ENCODE measurements at regions not wholly inside any gene's neighbourhood (a gene's known extent, or its start where the extent isn't known, plus 50 kb on each side); places are given as distances from the start of the nearest gene placed in this dataset.

GRCh38 chr3:137525471-137525870 is 238.6 kb upstream of the SOX14 start (continued):
- no peak for TF ChIP-seq ARID4A (CRISPR knock-in tag; IDR thresholded peaks at IDR 0.05; ENCODE audit: borderline replicate concordance)

GRCh38 chr3:137542049-137542448 is 222.1 kb upstream of the SOX14 start:
- FAIRE-seq (no peak), ATAC-seq (no peak), DNase-seq (ENCODE audit: low spot score) (no peak)
- H4K20me1 ChIP-seq (ENCODE audit: insufficient read depth, low read length), result no peaks in the 10 kb centered on the region
- no peaks in the 10 kb centered on the region for H3K36me3 ChIP-seq (replicated peaks in 1 of 2; ENCODE audit: control insufficient read depth in 1 of 2, insufficient read depth in 2 of 2, low read length in 2 of 2)
- no peaks in the 10 kb centered on the region for H3K9me3 ChIP-seq (ENCODE audit: low read length)
- no TSS peak for BruUV-seq (replicated peaks)
- WGBS (ENCODE audit: low lambda C conversion rate), result no CpG with 5 or more reads among the region's 3 CpGs
- ChIA-PET POLR2A (no interaction called here), CTCF (ENCODE audit: low intra/inter-chr PET ratio, low total read pairs) (no interaction called here)
- H3K4me1 ChIP-seq (ENCODE audit: insufficient read depth, low read length), result no peaks in the 10 kb centered on the region
- in situ Hi-C loops (cut with HindIII; ENCODE audit: extremely low pct_ligation_motif_present, low pct_unique_long_range_greater_than_20kb), result no loop called here
- no peak overlapping the region for H3K9ac ChIP-seq (ENCODE audit: insufficient read depth, low read depth, low read length)
- H3K27ac ChIP-seq (ENCODE audit: extremely low read length, insufficient read depth, low read length), result no peak overlapping the region
- H3K4me2 ChIP-seq (ENCODE audit: low read depth, low read length), result no peak overlapping the region
- intact Hi-C loops (cut with micrococcal nuclease; ENCODE audit: unreplicated experiment), result no loop called here
- no peak overlapping the region for H2AFZ ChIP-seq (ENCODE audit: low read length)
- H3K4me3 ChIP-seq (replicated peaks in 1 of 3; ENCODE audit: insufficient read depth in 1 of 3, low read depth in 2 of 3, low read length in 3 of 3), result no peak overlapping the region
- no peaks in the 10 kb centered on the region for H3K27me3 ChIP-seq (ENCODE audit: control insufficient read depth in 1 of 2, insufficient read depth in 2 of 2, low read length in 2 of 2)
- no peaks in the 10 kb centered on the region for H3K79me2 ChIP-seq (ENCODE audit: insufficient read depth, low read length)
- TF ChIP-seq MAFK (conservative IDR thresholded peaks at IDR 0.05 in 1 of 2, IDR thresholded peaks at IDR 0.05 in 1 of 2; ENCODE audit: low read length in 2 of 2) (no peak), YY1 (IDR thresholded peaks at IDR 0.05; ENCODE audit: insufficient read depth, insufficient replicate concordance, low read depth, low read length) (no peak), THAP7 (CRISPR knock-in tag; IDR thresholded peaks at IDR 0.05) (no peak), ZKSCAN8 (CRISPR knock-in tag; IDR thresholded peaks at IDR 0.05; ENCODE audit: borderline replicate concordance) (no peak), ATF6 (CRISPR knock-in tag; conservative IDR thresholded peaks at IDR 0.05) (no peak), HOXD1 (CRISPR knock-in tag; IDR thresholded peaks at IDR 0.05) (no peak), ZNF101 (CRISPR knock-in tag; IDR thresholded peaks at IDR 0.05; ENCODE audit: borderline replicate concordance, low read depth) (no peak), ZNF703 (CRISPR knock-in tag; IDR thresholded peaks at IDR 0.05; ENCODE audit: borderline replicate concordance) (no peak), HCFC1 (IDR thresholded peaks at IDR 0.05; ENCODE audit: low read depth, low read length) (no peak), ZSCAN31 (CRISPR knock-in tag; IDR thresholded peaks at IDR 0.05; ENCODE audit: low read depth) (no peak), ZNF12 (CRISPR knock-in tag; IDR thresholded peaks at IDR 0.05) (no peak), FOXJ3 (CRISPR knock-in tag; IDR thresholded peaks at IDR 0.05; ENCODE audit: borderline replicate concordance) (no peak), ZBTB26 (CRISPR knock-in tag; IDR thresholded peaks at IDR 0.05; ENCODE audit: borderline replicate concordance) (no peak), ZMYM3 (CRISPR knock-in tag; IDR thresholded peaks at IDR 0.05) (no peak)

Data from HepG2 (cell line).